HG03571 (cell line): ENCODE measurements at regions not wholly inside any gene's neighbourhood (a gene's known extent, or its start where the extent isn't known, plus 50 kb on each side); places are given as distances from the start of the nearest gene placed in this dataset.

ENCODE experiments used
- ATAC-seq: cut with Tn5 transposase; IDR thresholded peaks from one replicate; pipeline ENCODE4 v1.9.1; 2021; ENCODE audit not compliant: unreplicated experiment

DNA sequence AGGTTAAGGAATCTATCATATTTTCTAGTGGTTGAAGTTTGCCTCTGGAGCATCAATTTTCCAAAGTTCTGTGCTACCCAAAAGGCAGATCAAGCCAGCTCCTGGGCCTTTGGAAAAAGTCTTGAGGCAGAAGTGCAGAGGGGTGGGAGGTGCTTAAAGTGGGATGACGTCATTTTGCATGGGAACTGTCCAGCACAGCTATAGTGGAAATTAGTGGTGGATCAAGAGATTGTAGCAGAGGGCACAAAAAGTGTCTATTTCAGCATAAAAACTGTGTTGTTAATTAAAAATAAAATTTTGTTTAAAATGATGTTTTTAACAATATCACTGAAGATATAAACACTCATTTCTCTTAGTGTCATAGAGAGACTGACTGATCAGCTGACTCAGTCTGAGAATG, 221.9 kb downstream of the LRRN1 start:
- ATAC-seq = no peak

DNA sequence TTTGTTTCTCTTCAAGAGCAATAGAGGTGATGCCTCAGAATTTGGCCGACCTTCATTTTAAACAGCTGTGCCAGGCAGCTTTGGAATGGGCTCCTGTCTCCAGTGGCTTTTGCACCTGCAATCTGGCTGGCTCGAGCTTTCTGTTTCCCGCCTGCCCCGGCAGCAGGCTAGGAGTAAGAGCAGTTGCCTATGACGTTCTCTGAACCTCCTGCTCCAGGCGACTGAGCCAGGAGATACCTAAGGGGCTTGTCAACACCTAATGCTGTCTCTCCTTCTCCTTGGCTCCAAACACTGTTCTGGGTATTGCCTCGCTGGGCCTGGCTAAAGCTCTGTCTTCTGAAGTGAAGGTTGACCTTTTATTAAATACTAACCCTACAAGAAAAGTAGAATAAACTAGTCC, 229.9 kb downstream of the LRRN1 start:
- no peak for ATAC-seq

DNA sequence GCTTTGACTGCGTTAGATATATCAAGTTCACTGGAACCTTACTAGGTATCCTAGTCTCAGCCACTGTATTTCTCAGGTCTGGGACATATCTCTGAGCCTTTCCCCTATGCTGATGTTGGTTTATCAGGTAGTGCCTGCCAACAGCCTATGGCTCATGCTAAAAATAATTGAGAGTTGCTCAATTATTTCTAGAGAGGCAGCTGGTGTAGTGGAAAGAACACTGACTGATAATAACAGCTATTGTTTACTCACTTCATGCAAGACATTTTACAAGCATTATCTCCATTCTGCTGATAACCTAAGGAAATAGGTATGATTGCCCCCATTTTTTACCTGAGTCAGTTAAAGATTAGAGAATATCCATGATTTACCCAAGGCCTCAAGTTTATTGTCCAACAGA, 231.4 kb downstream of the LRRN1 start:
- ATAC-seq = no peak

DNA sequence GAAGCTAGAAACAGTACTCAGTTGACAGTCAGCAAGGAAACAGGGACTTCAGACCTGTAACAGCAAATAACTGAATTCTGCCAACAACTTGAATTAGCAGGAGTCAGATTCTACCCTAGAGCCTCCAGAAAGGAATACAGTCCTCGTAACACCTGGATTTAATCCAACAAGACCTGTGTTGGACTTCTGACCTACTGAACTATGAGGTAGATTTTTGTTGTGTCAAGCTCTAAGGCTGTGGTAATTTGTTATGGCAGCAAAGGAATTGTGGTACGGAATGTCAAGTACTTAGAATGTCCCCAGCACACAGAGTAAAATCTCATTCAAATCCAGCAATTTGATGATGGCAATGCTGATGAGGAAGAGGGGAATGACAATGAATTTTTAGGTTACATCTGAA, 234.1 kb downstream of the LRRN1 start:
- ATAC-seq = no peak

DNA sequence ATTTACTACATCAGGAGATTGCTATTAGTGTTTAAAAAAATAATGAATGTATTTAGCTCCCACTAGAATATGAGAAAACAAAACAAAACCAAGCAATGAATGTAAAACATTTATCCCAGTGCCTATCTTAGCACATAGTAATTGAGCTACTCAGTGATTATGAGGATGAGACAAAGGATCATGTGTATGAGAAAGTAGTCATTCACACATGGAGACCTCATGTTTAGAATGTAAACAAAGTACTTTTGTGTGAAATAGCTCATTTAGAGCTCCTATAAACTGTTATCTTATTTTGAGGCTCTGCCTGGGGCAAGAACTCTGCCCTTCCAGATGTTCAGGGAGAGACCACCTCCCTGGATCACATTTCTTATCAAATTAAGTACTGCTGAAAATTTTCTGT, 236.8 kb downstream of the LRRN1 start:
- ATAC-seq = no peak

DNA sequence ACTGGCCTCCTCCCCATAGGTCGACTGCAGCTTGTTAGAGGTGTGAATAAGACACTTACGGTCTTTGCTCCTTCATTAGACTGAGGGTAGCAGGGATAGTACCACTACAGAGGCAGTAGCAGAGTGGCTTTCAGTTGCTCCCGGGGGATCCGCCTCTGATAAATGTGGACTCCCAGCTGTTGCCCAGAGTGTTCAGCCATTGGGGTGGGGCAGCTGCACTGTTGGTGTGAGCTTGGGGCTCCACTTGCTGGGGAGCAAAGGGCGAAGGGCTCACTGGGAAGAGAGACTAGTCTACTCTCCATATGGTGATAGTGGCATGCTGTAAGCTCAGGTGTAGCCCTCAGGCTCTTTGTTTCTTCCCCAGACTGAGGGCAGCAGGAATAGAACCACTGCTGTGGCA, 239.1 kb downstream of the LRRN1 start:
- no peak for ATAC-seq

DNA sequence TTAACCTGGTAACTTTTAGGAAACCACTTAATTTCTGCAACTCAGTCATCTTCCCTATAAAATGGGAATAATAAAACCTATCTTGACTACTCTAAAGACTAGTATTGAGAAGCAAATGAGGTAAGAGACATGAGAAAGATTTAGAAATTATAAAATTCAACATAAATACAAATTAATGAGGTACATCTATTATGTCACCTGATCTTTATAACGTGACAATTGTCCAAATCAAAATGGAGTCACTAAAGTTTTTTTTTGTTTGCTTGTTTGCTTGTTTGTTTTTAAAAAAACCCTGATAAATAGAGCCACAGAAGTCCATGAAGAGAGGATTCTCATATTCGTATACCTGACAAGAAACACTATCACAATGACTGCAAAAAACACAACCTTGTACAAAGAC, 242.8 kb downstream of the LRRN1 start:
- ATAC-seq = no peak

DNA sequence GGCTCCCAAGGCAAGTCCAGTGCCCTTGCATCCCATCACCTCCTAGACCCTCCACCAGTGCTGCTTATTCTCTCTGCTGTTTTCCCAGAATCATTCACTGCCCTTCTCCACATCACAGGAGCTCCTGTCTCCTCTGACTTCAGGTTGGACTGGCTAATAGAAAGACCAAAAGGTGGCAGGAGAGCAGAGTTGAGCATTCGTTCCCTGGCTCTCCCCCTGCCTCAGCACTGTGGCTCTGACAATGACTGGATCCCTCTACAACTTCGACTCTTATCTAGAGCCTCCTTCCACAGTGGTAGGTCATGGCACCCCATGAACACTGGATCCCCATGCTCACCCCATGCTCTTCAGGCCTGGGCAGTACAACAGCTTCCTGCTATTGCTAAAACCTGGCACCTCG, 243.6 kb downstream of the LRRN1 start:
- ATAC-seq = no peak

DNA sequence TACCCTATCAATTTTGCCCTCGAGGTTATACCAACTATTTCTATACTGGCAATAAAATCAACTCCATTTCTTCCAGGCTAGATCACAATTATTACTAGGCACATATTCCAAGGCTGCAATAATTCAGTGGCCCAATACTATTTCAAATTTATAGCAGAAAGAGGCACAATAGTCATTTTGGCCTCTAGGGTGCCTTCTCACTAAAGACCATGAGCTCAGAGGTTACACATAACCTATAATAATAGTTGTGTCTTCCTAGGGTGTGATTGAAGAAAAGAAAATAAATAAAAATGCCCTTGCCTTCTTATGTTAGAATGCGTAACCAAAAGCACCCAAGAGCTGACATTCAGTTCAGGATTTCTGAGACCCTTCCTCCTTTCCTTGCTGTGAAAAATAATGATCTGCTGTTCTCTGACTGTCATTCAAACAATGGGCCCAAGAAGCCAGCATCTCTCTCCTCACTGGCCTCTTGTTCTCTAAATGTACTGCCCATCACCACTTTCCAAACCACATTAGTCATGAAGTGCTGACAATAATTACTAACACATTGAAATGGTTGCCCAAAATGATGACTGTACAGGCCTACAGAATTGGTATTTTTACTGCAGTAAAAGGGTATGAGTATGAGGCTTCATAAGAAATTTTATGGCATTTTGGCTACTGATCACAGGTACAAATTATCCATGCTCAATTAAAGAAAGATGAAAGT, 244.8 kb downstream of the LRRN1 start:
- no peak for ATAC-seq

DNA sequence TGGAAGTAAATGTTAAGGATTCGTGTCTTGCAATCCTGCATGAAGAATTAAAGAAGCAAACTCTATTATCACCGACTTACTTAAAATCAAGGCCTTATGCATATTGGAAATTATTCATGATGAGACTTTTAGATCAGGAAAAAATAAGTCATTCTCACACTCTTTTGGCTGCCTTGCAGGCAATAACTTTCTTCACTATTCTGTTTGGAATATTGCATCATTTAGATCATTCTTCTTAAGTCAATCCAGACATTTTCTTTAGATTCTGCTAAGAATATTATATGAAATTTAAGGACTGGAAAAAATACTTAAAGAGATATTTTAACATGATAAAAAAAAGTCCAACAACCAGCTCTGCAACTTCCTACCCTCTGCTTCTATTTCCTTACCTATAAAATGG, 245.4 kb downstream of the LRRN1 start:
- no peak for ATAC-seq

DNA sequence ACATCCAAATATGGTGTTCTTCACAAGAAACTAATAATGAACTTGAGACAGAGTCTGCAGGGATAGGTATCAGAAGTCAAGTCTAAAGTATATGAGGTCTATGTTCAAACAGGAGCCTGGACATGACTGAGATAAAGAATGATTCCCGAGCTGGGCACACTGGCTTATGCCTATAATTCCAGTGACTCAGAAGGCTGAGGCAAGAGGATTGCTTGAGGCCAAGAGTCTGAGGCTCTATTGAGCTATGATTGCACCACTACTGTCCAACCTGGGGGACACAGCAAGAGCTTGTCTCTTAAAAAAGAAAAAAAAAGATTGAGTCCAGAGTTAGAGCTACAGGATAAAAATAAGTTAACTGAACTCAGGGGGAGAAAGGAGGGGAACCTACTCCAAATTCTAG, 246.5 kb downstream of the LRRN1 start:
- no peak for ATAC-seq

DNA sequence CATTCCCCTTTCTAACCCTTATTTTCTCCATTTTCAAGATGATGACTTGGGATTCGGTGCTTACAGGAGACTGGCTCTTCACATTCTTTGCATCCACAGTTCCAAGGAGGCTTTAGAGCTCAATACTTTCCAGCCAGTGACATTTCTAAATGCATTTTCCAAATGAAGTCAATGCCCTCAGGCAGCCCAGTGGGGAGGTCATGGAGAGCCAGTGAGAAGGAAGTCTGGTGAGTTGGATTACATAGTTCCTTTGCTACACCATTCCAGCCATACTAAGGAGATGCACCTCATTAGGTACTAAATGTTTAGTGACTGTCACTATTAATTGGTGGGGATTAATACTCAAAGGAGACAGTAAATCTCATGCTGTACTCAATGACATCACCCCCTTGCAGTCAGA, 248.1 kb downstream of the LRRN1 start:
- ATAC-seq = no peak

DNA sequence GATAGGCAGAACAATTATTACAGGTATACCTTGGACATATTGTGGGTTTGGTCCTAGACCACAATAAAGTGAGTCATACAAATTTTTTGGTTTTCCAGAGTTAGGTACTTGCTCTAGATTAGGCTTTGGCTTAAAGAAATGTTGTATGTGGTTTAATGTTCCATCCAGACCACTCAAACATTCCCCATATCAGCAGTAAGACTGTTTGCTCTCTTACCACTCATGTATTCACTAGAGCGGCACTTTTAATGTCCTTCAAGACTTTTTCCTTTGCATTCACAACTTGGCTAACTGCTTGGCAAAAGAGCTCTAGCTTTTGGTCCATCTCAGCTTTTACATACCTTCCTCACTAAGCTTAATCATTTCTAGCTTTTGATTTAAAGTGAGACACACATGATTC, 250.5 kb upstream of the SETMAR start:
- no peak for ATAC-seq

DNA sequence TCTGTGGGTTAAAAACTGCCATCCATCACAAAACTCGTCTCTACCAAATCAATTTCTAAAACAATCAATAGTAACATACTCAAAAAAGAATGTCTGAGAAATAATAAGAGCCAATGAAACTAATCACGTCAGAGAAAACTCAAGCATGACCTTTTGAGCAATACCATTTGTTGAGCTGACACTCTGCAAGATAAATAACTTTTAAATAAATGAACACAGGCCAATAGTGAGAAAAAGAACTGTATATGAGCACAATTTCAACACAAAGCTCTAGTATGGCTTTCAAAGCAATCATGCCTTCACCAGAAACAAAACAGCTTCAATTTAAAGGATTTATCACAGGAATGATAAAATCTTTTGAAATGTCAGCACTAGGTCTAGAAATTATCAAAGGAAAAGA, 249.2 kb upstream of the SETMAR start:
- ATAC-seq = no peak

DNA sequence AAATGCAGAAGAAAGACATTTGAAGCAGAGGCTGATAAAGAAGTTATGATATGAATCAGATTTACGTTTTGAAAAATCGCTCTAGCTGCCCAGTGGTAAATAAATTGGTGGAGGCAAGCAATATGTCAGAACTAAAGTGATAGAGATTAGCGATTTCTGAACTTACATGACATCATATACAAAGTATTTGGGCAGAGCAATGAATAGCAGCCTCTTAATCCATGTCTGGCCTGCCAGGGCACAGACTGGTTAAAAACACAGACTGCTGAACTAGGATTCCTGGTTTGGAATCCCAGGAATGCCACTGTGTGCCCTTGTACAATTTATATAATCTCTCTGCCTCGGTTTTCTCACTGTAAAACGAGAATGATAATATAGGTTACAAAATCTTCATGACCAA, 243.1 kb upstream of the SETMAR start:
- ATAC-seq = no peak

DNA sequence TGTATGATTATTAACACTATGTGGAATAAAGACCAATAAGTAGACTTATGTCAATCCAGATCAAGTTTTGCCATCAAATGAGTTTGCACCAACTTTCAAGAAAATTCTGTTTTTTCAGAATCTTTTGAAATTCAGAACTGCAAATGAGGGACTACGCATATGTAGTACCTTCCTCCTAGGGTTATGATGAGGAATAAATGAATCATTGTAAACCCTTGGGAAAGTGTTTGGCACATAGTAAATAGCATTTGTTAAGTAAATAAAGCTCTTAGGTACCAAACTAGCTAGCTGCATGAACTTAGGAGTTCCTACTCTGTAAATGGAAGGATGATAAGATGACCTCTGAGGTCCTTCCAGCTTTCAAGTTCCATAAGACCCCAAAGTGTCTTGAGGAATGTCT, 242.6 kb upstream of the SETMAR start:
- no peak for ATAC-seq

DNA sequence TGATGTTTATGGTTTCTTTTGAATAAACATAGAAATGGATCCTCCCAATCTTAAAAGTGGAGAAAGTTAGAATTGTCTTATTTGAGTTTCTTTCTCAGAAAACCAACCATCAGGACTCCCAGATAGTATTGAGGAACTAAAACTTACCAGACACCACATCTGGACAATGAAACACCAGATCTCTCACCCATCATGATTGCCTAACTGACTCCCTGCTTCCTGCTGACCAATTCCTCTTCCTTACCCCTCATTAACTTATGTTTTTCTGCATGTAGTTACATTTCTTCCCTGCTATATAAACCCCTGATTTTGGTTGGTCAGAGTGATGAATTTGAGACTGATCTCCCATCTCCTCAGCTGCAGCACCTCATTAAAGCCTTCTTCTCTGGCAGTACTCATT, 242.0 kb upstream of the SETMAR start:
- ATAC-seq = no peak

DNA sequence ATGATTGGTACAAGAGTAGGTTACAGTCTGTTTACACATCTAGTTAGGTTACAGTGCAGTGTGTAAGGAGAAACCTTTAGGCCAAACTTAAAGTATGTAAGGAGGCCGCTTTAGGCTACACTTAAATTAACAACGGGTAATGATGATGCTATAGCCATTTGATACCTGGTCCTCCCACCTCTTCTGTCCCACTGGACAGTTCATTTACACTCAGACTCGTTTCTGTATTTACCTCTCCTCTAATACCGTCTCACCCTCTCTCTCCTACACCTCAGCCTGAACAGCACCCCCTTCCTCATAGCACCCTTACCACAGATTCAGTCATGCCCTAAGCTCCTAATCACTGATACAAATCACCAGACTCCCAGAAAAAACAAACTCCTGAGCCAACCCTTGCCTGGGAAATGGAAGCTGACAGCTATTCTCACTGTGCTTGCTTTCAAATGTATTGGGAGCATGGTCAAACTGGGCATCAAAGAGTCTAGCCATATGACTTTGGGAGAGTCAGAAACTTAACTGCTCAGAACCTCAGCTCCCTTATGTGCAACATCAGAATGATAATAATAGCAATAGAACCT, 241.3 kb upstream of the SETMAR start:
- ATAC-seq = no peak

DNA sequence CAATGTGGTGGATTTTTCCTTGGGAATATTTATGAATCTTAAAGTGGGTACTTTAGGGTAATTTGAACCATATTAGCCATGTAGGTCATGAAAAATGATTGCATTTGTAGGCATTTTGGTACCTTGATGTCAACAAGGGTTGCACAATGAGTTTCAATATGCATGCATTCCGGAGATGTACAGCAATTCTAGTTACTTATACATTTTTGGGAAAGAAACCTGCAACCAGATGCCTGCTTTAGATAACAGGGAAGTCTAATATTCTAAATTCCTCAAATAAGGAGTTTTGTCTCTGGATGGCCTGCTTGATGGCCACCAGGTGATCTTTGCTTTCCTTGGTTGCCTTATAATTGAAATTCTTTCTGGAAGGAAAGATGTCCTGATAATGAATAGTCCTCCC, 240.5 kb upstream of the SETMAR start:
- ATAC-seq = no peak

DNA sequence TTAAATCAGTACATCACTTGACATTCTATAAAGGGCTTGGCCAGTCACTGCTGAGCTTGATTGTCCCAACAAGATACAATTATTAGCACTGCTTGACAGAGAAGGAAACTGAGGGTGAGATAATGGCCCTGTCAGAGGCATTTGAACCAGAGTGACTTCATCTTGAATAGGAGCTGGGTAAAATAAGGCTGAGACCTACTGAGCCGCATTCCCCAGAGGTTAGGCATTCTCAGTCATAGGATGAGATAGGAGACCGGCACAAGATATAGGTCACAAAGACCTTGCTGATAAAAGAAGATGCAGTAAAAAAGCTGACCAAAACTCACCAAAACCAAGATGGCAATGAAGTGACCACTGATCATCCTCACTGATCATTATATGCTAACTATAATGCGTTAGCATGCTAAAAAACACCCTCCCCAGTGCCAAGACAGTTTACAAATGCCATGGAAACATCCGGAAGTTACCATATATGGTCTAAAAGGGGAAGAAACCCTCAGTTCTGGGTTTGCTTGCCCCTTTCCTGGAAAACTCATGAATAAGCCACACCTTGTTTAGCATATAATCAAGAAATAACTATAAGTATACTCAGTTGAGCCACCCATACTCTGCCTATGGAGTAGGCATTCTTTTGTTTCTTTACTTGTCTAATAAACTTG, 239.1 kb upstream of the SETMAR start:
- ATAC-seq = no peak

DNA sequence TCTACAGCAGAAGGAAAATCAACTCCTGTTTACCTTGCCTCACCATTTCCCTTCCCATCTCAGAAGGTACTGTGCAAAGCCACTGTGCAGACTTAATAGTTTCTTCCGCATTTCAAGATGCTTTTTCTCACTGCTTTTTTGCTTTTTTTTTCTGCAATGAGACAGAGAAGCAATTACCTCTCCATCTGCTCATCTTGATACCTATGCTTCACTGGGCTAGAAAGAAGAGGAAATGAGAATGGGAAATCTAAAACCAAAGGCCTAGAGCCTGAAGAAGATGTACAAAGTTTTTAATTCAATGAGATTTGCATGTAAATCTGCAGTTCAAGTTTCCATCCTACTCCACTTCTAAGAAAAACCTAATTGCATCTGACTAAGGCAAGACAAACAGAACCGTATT, 238.1 kb upstream of the SETMAR start:
- ATAC-seq = peak; percentile 57

DNA sequence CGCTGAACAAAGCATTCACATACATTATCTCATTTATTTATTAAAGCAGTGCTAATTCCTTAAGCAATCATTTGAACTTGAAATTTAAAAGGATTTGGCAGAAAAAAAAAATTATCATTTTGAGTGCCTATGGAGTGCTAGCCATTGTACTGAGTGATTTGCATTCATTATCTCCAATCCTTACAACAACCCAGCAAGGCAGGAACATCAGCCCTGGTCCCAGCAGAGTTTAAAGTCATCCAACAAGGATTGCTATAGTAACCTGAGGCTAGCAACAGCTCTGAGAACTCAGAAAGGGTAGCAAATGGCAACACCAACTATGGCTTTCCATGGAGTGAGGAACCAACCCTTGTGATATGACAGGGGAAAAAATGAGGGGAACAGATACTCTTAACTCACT, 237.6 kb upstream of the SETMAR start:
- no peak for ATAC-seq

DNA sequence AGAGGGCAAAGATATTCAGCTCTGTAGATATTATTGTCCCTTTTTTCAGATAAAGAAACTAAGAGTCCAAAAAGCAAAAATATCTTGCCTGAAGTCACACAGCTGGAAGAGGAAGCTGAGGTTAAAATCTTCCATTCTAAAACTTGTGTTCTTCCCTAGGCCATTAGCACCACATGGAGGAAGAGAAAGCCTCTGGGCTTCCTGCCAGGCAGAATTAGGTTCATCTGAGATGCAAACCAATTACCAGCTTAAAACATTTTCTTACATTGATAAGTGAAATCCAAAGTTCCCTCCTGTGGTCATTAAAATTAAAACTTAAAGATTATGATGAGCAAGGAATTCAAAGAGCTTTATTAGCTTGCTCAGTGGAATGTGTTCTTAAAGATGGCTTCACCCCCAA, 235.3 kb upstream of the SETMAR start:
- no peak for ATAC-seq
